ENCODE measurements at regions not wholly inside any gene's neighbourhood (a gene's known extent, or its start where the extent isn't known, plus 50 kb on each side); places are given as distances from the start of the nearest gene placed in this dataset.
A peak's percentile ranks its signal among the peaks of the same experiment; 100 is the strongest.

- Histone ChIP-seq H3K9me3 (no peaks in the 10 kb centered on the region), H3K4me1 (peaks cover 50% of the 10 kb centered on the region)
- 66% methylated on average over 9 of the region's 9 CpGs for WGBS (ENCODE audit: missing lambda C conversion rate)
These were observed 269.3 kb upstream of the SIX2 start for GRCh38 chr2:45278365-45279078.

GRCh38 chr2:45276914-45277313 is 267.7 kb upstream of the SIX2 start:
- ChIA-PET POLR2A (no interaction called here), CTCF (interaction anchor here (1.4 kb wide), 1 partner anchor 23 kb away, joined by 3 read pairs; no protein-coding TSS in a partner anchor)
- FAIRE-seq (no peak), DNase-seq (ENCODE audit: low read depth in 1 of 2, low spot score in 1 of 2) (peak in 1 of 2 experiments; percentile 47), ATAC-seq (0 out of 6 replicates have a peak, but pooled peaks of 1 of the 2 experiments have one; percentile 14)
- TF ChIP-seq FOSL2 (IDR thresholded peaks at IDR 0.05) (no peak), FOSL2 (CRISPR knock-in tag; IDR thresholded peaks at IDR 0.05) (no peak), GATA3 (IDR thresholded peaks at IDR 0.05; ENCODE audit: borderline replicate concordance) (no peak), JUNB (IDR thresholded peaks at IDR 0.05) (no peak), POLR2AphosphoS2 (conservative IDR thresholded peaks at IDR 0.05; ENCODE audit: low read length) (no peak)
- TF ChIP-seq, protein P1, sequence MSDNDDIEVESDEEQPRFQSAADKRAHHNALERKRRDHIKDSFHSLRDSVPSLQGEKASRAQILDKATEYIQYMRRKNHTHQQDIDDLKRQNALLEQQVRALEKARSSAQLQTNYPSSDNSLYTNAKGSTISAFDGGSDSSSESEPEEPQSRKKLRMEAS (IDR thresholded peaks at IDR 0.05), result no peak
- Histone ChIP-seq H3K27ac (peak overlapping the region in 1 of 2 experiments; percentile 8; a peak in 2 of 6 replicates), H3K4me2 (peak overlapping the region; percentile 25), H3K4me1 (peaks cover 53% of the 10 kb centered on the region), H3K9me3 (no peaks in the 10 kb centered on the region), H3K4me3 (no peak overlapping the region)
- 38% methylated on average over 4 of the region's 4 CpGs for WGBS (ENCODE audit: missing lambda C conversion rate)

More at GRCh38 chr2:45278365-45279078, 269.3 kb upstream of the SIX2 start:
- H3K4me2 ChIP-seq, result no peak overlapping the region
- ChIA-PET CTCF (interaction anchor here (1.1 to 1.8 kb wide), 4 partner anchors 16 to 265 kb away, joined by 3 to 7 read pairs (median 4); no protein-coding TSS in a partner anchor), POLR2A (no interaction called here)
- TF ChIP-seq RAD21 (conservative IDR thresholded peaks at IDR 0.05 in 1 of 2, IDR thresholded peaks at IDR 0.05 in 1 of 2) (no peak), CEBPB (IDR thresholded peaks at IDR 0.05) (no peak), HDAC2 (IDR thresholded peaks at IDR 0.05) (no peak), TP53 (CRISPR knock-in tag; IDR thresholded peaks at IDR 0.05) (no peak), NPAS2 (CRISPR knock-in tag; IDR thresholded peaks at IDR 0.05; ENCODE audit: borderline replicate concordance) (no peak), HOXA7 (CRISPR knock-in tag; IDR thresholded peaks at IDR 0.05) (no peak), PHF8 (IDR thresholded peaks at IDR 0.05; ENCODE audit: borderline replicate concordance, low read depth) (no peak), EHMT2 (IDR thresholded peaks at IDR 0.05; ENCODE audit: low read depth) (no peak)
- TF ChIP-seq, protein P2, sequence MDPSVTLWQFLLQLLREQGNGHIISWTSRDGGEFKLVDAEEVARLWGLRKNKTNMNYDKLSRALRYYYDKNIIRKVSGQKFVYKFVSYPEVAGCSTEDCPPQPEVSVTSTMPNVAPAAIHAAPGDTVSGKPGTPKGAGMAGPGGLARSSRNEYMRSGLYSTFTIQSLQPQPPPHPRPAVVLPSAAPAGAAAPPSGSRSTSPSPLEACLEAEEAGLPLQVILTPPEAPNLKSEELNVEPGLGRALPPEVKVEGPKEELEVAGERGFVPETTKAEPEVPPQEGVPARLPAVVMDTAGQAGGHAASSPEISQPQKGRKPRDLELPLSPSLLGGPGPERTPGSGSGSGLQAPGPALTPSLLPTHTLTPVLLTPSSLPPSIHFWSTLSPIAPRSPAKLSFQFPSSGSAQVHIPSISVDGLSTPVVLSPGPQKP (IDR thresholded peaks at IDR 0.05; ENCODE audit: low read depth, low read length), result no peak
- TF ChIP-seq, protein P3, sequence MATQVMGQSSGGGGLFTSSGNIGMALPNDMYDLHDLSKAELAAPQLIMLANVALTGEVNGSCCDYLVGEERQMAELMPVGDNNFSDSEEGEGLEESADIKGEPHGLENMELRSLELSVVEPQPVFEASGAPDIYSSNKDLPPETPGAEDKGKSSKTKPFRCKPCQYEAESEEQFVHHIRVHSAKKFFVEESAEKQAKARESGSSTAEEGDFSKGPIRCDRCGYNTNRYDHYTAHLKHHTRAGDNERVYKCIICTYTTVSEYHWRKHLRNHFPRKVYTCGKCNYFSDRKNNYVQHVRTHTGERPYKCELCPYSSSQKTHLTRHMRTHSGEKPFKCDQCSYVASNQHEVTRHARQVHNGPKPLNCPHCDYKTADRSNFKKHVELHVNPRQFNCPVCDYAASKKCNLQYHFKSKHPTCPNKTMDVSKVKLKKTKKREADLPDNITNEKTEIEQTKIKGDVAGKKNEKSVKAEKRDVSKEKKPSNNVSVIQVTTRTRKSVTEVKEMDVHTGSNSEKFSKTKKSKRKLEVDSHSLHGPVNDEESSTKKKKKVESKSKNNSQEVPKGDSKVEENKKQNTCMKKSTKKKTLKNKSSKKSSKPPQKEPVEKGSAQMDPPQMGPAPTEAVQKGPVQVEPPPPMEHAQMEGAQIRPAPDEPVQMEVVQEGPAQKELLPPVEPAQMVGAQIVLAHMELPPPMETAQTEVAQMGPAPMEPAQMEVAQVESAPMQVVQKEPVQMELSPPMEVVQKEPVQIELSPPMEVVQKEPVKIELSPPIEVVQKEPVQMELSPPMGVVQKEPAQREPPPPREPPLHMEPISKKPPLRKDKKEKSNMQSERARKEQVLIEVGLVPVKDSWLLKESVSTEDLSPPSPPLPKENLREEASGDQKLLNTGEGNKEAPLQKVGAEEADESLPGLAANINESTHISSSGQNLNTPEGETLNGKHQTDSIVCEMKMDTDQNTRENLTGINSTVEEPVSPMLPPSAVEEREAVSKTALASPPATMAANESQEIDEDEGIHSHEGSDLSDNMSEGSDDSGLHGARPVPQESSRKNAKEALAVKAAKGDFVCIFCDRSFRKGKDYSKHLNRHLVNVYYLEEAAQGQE (IDR thresholded peaks at IDR 0.05), result no peak
- ATAC-seq (no peak), FAIRE-seq (no peak), DNase-seq (ENCODE audit: low read depth in 1 of 2, low spot score in 1 of 2) (no peak)
- no peak overlapping the region for H3K4me3 ChIP-seq
- peak overlapping the region in 1 of 2 experiments; percentile 15; a peak in 1 of 6 replicates for H3K27ac ChIP-seq

DNA sequence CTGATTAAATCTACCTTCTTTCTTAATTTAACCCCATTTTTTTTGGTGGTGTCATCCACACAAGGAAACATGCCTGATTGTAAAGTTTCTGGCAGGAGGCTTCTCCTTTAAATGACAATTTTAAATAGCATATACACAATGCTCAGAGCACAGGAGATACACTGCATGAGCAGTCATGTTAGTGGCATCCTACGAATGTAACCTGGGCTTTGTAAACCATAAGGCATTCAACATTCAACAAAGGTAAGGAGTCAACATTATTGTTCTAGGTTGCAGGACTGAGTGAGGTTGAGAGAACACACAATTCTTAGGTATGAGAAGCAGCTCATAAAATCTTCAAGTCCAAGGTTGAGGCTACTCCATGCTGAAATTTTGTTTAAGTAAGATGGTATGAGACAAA is 266.6 kb upstream of the SIX2 start:
- ATAC-seq (no peak; a peak in 1 of 6 replicates), DNase-seq (ENCODE audit: low read depth in 1 of 2, low spot score in 1 of 2) (no peak), FAIRE-seq (no peak)
- no peaks in the 10 kb centered on the region for H3K9me3 ChIP-seq
- ChIA-PET POLR2A (no interaction called here), CTCF (no interaction called here)
- TF ChIP-seq EHMT2 (IDR thresholded peaks at IDR 0.05; ENCODE audit: low read depth), result 0 out of 2 replicates have a peak, but pooled peaks have one; percentile 0
- TF ChIP-seq USF2 (IDR thresholded peaks at IDR 0.05), result no peak
- TF ChIP-seq, protein P4, sequence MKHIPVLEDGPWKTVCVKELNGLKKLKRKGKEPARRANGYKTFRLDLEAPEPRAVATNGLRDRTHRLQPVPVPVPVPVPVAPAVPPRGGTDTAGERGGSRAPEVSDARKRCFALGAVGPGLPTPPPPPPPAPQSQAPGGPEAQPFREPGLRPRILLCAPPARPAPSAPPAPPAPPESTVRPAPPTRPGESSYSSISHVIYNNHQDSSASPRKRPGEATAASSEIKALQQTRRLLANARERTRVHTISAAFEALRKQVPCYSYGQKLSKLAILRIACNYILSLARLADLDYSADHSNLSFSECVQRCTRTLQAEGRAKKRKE (CRISPR knock-in tag; IDR thresholded peaks at IDR 0.05; ENCODE audit: low read depth), result no peak
- H3K4me2 ChIP-seq, result peak overlapping the region; percentile 44
- H3K4me1 ChIP-seq, result peaks cover 53% of the 10 kb centered on the region
- 48% methylated on average over 1 of the region's 1 CpG for WGBS (ENCODE audit: missing lambda C conversion rate)
- H3K4me3 ChIP-seq, result no peak overlapping the region
- H3K27ac ChIP-seq, result peak overlapping the region in 1 of 2 experiments; percentile 37; a peak in 3 of 6 replicates

Measured in A549 (cell line).